Activated CD8-positive, alpha-beta memory T cell treated with anti-CD3 and anti-CD28 coated beads for 48 hours (primary cell): ENCODE measurements at regions not wholly inside any gene's neighbourhood (a gene's known extent, or its start where the extent isn't known, plus 50 kb on each side); places are given as distances from the start of the nearest gene placed in this dataset.

ENCODE experiments used
- DNase-seq, 3 experiments: peaks; one replicate each; pipeline ENCODE4 v3.0.0-alpha.2; 2020; ENCODE audit warnings: low read depth in 2 of 3, low spot score in 2 of 3

- DNase-seq, result no peak
Observed at GRCh38 chr2:41937464-41937906, 110.3 kb upstream of the PKDCC start.

GRCh38 chr2:41937921-41938708 lies 109.7 kb upstream of the PKDCC start:
- no peak for DNase-seq

DNA sequence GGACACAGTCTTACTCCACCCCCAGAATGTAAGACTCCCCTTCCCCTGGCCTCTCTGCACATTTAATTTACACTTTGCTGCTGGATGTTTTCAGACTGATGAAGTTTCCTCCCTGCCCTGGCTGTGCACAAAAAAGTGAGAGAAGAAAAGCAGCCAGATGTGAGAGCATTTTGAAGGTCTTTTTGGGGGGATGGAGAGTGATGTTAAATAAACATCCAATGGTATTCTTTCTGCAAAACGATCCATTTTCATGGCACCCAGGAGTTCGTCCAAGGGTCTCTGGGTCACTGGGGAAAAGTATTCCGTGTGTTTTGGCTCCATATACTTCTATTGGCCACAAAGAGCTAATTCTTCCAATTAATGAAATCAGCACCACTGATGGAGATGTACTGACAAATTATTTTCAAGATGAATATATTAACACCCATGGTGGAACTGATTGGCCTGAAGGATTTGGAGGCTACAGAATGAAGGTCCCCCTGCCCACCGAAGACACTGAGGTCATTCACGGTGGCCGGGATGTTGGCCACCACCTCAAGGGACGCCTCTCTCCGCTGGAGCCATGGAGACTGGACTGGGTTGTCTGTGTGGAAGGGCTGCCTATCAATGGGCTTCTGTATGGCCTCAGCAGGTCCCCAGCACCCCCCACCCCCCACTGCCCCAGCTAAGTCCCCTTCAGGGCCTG lies 107.6 kb upstream of the PKDCC start:
- no peak for DNase-seq

DNA sequence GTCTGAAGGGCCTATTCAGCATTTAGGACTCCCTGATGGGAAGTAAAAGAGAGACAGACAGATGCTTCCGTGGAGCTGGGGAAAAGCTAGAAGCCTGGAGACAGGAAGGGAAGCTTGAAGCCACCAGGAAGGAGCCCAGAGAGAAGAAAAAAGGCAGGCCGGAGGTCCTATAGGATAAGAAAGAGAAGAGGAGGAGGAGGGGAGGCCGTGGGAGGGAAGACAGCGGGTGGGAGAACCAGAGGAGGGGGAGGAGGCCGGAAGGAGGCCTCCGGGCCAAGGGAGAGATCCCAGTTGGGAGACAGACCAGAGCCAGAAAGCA lies 107.1 kb upstream of the PKDCC start:
- DNase-seq, result no peak

DNA sequence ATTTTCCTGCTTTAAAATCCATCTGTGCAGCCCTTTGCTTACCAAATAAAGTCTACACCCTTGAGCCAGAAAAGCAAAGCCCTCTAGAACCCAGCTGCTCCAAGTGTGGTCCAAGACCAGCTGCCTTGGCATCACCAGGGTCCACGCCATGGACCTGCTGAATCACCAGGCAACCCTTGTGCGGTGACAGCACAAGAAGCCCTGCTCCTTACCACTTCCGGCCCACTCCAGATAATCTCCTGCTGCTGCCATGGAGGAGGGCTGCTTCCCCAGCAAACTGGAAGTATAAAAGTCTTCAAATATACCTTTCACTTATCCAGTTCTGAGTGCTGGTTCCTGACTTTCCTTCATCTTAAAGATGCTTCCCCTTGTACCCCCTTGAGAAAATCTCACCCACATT lies 106.0 kb upstream of the PKDCC start:
- no peak for DNase-seq

DNA sequence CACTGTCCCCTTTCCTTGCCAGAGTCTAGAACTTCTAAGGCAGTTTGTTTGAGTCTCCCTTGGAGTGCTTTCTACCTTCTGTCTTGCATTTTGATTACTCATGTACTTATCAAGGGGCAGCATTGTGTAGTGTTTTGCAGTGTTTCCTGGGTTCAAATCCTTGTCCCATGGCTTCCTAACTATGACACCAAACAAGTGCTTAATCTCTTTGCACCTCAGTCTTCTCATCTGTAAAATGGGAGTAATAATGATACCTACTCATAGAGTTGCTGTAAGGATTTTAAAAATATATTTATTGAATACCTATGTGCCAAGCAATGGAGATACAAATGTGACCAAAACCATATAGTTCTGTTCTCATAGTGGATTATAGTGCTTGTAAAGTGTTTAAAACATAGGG lies 105.5 kb upstream of the PKDCC start:
- DNase-seq, result no peak

- no peak for DNase-seq
Observed at GRCh38 chr2:41943159-41943558, 104.7 kb upstream of the PKDCC start.

DNA sequence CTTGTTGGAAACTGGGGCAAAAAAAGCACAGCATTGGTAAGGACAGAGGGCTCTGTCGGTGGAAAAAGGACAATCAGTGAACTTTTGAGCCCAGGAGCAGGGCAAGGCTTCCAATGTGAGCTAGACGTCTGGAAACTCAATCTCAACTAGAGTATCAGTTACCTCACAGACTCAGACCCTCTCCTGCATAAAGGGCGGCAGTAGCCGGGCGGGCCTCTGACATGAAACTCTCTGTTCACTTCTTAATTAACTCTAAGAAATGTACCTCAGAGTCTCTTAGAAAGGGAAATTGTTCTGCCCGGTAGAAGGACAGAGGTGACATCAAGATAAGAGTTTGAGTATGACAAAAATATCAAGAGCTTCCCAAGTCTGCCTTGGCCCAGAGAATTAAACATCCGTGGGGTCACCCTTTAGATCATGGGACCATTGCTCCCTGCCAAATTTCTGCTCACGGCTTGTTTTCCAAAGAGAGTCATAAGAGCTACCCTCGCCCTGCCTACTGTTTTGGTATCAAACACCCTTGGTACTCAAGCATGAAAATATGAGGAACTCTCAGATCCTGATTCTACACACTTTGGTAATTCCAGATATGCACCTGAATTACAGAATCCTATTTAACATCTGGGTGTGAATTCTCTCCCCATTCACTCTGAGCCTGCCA lies 103.5 kb upstream of the PKDCC start:
- DNase-seq, result no peak

GRCh38 chr2:41947701-41948396 lies 100.0 kb upstream of the PKDCC start:
- no peak for DNase-seq

- no peak for DNase-seq
Observed at GRCh38 chr2:41948397-41948763, 99.4 kb upstream of the PKDCC start.

DNA sequence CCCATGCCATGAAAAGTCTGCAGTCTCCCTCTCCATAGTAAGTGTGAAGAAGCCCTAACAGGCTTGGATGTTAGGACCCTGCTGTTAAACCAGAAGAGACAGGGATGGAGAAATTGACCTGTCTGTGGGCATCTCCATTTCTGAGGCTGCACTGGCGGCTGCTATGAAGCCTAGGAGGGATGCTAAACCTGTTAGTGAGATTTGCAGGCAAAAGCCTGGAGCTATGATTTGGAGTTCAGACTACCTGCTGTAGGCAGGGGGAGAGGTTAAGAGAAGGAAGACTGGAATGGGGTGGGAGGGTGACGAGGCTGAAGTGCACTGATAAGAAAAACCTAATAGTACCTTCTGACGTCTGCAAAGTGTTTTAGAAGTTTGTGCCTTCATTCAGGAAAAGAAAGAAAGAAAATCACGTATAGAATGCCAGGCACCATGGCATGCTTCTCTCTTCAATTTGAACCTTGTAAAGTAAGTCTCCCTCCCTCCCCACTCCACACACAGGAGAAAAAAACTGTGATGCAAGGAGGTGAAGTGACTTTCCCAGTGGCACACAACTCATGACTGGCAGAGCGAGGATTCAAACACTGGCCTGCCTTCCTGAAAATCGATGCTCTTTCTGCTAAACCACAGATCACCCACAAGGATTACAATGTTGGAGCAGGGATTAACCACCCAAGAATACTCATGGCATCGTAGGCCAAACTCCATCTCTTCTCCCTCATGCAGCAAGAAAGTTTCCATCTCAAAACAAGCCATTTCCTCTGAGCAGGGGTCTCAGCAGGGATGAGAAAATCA lies 98.5 kb upstream of the PKDCC start:
- no peak for DNase-seq

GRCh38 chr2:41949883-41950665 lies 97.7 kb upstream of the PKDCC start:
- no peak for DNase-seq

DNA sequence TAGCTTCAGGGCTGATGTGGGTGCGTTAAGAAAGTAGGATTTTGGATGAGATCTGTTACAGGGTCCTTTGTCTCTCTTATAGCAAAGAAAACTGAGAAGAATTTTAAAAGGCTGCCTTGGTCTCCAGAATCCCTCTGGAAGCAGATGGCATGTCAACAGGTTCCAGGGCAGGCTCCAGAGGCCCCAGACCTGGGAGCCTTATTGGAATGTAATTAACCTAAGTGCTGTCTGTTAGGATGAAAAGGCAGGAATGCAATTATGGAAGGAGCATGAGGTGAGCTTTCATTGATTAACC lies 97.2 kb upstream of the PKDCC start:
- no peak for DNase-seq

DNA sequence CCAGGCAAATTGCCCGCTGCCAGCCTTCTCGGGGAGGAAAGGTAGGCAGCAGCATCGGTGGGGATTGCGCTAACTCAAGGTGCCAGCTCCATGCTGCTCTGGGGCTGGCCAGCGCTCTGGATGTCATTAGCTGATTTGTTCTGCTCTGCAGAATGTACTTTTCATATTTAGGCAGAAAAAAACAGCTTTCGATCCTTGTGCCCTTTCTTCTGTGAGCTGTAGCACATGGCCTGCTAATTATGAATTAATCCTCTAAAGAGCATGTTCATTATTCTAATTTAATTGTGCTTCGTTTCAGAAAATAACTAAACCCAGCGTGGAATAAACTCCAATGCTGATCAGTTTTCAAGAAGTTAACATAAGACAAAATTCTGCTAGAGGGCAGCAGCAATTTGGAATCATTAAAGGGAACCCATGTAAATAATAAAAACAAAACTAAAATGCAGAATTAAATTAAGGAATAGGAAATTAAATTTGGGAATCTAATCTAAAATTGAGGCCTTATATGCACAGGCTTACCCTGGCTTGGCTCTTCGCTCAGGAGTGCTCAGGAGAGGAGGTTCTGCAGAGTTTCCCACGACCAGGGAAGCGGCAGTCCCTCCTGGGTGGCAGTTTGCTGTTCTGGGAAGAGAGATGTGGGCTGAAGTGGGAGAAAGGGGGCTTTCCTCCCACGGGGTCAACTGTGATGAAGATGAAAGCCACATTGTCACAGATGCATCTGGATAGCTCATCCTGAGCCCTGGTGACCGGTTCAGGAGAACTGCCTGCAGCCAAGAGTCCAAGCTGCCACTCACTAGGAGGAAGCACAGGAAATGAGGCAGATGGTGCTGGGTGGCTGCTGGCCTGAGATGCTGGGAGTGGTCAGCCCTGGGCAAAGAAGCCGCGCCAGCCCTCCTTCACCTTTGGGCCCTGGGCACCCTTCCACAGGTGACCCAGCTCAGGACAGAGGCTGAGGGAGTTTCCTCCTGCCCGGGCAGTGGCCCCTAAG lies 93.2 kb upstream of the PKDCC start:
- no peak for DNase-seq

GRCh38 chr2:41955316-41956043 lies 92.3 kb upstream of the PKDCC start:
- DNase-seq, result no peak

DNA sequence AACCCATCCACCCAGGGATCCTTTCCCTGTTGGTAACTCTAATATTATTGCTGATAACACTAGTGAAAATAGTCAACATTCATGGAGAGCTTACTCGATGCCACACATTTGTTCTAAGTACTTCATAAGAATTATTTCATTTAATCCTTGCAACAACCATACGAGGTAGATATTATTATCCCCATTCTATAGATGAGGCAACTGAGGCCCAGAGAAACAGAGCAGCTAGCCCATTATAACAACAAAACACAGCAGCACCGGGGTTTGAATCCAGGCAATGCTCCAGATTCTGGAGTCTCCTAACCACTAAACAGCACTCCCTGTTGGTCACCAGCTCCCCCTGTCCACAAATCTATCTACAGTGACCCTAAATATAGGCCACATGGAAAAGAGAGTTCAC lies 90.4 kb upstream of the PKDCC start:
- no peak for DNase-seq

GRCh38 chr2:41958251-41958650 lies 89.6 kb upstream of the PKDCC start:
- no peak for DNase-seq

DNA sequence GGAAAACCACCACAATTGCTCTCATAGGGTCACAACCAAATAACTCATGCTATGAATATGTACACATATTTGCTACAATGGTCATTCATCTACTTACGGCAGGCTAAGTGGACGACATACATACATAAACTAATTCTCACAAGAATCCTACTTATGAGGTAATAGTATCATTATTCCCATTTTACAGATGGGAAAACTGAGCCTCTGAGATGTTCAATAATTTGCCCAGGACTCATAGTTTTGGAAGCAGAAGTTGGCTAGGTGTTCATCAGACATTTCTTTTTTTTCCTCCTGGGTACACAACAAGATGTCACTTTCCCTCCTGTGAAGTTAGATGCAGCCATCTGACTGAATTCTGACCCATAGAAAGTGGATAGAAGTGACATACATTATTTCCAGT lies 89.0 kb upstream of the PKDCC start:
- DNase-seq, result no peak

- DNase-seq, result no peak
Observed at GRCh38 chr2:41959760-41960159, 88.1 kb upstream of the PKDCC start.
